ENCODE measurements at regions not wholly inside any gene's neighbourhood (a gene's known extent, or its start where the extent isn't known, plus 50 kb on each side); places are given as distances from the start of the nearest gene placed in this dataset.

DNA sequence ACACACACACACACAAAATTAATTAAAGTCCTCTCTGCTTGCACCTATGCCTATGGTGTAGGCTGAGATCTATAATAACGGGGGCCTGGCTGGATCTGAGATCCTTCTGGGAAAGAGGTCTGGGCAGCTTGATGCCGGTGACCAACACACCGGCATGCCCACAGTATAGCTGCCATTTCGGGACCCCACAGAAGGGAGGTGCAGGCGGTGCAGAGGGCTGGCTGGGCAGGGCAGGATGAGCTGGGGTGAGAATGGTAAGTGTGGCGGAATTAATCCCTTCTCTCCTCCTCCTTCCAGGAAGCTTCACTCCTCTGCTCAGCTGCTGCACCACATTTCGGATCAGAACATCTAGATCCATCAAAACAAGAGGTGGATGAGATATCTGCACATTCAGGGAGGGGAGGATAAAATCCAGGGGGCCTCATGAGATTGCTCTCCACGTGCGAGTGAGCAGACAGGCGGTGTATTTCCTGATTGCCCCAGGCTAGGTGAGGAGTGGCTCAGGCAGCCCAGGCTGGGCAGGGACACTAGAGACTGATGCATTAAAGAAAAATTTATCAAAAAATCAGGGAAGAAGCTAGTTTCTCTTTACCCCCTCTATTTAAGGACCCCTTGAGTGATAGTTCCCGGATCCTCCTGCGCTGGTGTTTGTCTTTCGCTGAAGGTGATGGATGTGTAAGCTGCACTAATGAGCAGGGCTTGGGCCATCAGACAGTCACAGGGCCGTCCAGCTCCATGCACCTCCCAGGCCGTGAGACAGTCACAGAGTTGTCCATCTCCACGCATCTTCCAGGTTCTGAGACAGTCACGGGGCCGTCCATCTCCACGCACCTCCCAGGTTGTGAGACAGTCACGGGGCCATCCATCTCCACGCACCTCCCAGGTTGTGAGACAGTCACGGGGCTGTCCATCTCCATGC lies 449.9 kb downstream of the PTPRU start:
- Histone ChIP-seq H3K27ac (no peak overlapping the region), H3K27me3 (peaks cover 0 to 75% (median 48%) of the 10 kb centered on the region in 7 donors), H3K36me3 (no peaks in the 10 kb centered on the region), H3K9me3 (no peaks in the 10 kb centered on the region), H3K4me1 (peaks cover 0 to 11% (median 0%) of the 10 kb centered on the region in 9 donors), H3K4me3 (no peak overlapping the region)
- intact Hi-C loops (cut with DNase I) = no loop called here
- WGBS, 2 donors = 63 to 65% methylated on average over 22 of the region's 22 CpGs
- DNase-seq = no peak
- TF ChIP-seq, protein P1, sequence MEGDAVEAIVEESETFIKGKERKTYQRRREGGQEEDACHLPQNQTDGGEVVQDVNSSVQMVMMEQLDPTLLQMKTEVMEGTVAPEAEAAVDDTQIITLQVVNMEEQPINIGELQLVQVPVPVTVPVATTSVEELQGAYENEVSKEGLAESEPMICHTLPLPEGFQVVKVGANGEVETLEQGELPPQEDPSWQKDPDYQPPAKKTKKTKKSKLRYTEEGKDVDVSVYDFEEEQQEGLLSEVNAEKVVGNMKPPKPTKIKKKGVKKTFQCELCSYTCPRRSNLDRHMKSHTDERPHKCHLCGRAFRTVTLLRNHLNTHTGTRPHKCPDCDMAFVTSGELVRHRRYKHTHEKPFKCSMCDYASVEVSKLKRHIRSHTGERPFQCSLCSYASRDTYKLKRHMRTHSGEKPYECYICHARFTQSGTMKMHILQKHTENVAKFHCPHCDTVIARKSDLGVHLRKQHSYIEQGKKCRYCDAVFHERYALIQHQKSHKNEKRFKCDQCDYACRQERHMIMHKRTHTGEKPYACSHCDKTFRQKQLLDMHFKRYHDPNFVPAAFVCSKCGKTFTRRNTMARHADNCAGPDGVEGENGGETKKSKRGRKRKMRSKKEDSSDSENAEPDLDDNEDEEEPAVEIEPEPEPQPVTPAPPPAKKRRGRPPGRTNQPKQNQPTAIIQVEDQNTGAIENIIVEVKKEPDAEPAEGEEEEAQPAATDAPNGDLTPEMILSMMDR (IDR thresholded peaks at IDR 0.05) = no peak
- no peak for ATAC-seq

DNA sequence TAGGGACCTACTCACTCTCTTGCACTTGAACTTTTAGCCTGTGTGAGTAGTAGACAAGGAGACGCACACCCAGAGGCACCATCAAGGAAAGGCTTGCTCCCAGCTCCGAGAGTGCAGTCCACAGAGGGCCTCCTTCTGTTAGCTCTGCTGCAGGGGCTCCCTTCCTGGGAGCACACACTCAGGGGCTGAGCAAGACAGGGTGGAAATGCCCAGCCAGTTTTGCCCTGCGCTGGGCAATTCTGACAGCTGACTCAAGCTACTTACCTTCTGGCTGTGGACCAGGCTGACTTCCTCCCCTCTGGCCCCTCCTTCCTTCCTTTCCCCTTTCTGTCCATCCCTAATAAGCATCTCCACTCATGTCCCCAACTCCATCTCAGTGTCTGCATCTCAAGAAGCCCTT lies 449.1 kb downstream of the PTPRU start:
- intact Hi-C loops (cut with DNase I) = no loop called here
- ATAC-seq = no peak
- Histone ChIP-seq H3K27ac (no peak overlapping the region), H3K4me3 (no peak overlapping the region), H3K4me1 (peaks cover 0 to 11% (median 0%) of the 10 kb centered on the region in 9 donors), H3K27me3 (peaks cover 0 to 67% (median 44%) of the 10 kb centered on the region in 7 donors), H3K9me3 (no peaks in the 10 kb centered on the region), H3K36me3 (no peaks in the 10 kb centered on the region)
- TF ChIP-seq, protein P1 (IDR thresholded peaks at IDR 0.05) = no peak
- WGBS, 2 donors = 64 to 65% methylated on average over 3 of the region's 3 CpGs
- DNase-seq = no peak

DNA sequence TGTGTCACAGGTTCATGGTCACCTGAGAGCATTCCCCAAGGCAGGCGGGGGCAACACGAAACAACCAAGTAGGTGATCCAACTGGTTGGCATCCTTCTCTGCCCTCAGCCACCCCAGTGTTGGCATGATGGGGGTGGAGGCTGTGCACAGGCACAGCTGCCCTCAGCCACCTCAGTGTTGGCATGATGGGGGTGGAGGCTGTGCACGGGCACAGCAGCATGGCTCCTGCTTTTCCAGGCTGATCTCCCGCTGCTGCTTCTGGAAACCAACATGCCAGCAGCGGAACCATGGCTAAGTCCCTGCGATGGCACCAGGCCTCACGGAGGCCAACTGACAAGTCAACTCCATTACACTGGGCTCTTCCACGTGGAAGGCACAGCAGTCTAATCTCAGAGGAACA lies 447.8 kb downstream of the PTPRU start:
- no peak overlapping the region for H3K4me3 ChIP-seq
- DNase-seq = no peak
- H3K36me3 ChIP-seq = no peaks in the 10 kb centered on the region
- TF ChIP-seq, protein P1 (IDR thresholded peaks at IDR 0.05) = no peak
- H3K27ac ChIP-seq = no peak overlapping the region
- H3K4me1 ChIP-seq = peaks cover 0 to 11% (median 0%) of the 10 kb centered on the region in 9 donors
- ATAC-seq = no peak
- intact Hi-C loops (cut with DNase I) = no loop called here
- no peaks in the 10 kb centered on the region for H3K9me3 ChIP-seq
- H3K27me3 ChIP-seq = peaks cover 0 to 58% (median 32%) of the 10 kb centered on the region in 7 donors
- WGBS, 2 donors = 77 to 83% methylated on average over 8 of the region's 8 CpGs

DNA sequence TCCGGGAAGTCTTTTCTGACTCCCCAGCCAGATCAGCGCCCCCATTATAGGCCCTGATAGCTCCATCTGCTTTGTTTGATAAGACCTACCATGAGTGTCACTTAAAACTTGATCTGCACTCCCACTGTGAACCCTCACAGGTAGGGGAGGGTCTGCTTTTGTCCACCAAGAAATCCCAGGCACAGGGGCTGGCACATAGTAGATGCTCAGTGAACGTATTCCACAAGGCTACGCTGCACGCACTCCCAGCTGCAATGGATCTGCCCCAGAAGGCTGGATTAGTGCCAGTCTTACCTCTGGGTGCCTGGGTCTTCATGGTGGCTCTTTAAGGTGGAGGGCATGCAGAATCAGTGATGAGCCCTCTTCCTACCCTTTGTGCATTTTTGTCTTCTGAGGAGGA lies 447.1 kb downstream of the PTPRU start:
- Histone ChIP-seq H3K9me3 (no peaks in the 10 kb centered on the region), H3K4me3 (no peak overlapping the region), H3K4me1 (peaks cover 0 to 8% (median 0%) of the 10 kb centered on the region in 9 donors), H3K36me3 (no peaks in the 10 kb centered on the region), H3K27me3 (peaks cover 0 to 51% (median 25%) of the 10 kb centered on the region in 7 donors), H3K27ac (no peak overlapping the region)
- intact Hi-C loops (cut with DNase I) = no loop called here
- ATAC-seq (no peak), DNase-seq (no peak)
- TF ChIP-seq, protein P1 (IDR thresholded peaks at IDR 0.05) = no peak
- 85 to 90% methylated on average over 5 of the region's 5 CpGs for WGBS, 2 donors

All from heart right ventricle (tissue), 16 donors.